GM12873 (cell line): ENCODE measurements at regions not wholly inside any gene's neighbourhood (a gene's known extent, or its start where the extent isn't known, plus 50 kb on each side); places are given as distances from the start of the nearest gene placed in this dataset.

Experiments used
- TF ChIP-seq, protein P1 (sequence below): IDR thresholded peaks from 2 replicates; pipeline ENCODE4 v1.5.1; 2012; ENCODE audit warnings: low read depth, mild to moderate bottlenecking, moderate library complexity, low read length, control low read depth; ENCODE audit not compliant: insufficient read depth; ENCODE audit errors: missing control alignments

DNA sequence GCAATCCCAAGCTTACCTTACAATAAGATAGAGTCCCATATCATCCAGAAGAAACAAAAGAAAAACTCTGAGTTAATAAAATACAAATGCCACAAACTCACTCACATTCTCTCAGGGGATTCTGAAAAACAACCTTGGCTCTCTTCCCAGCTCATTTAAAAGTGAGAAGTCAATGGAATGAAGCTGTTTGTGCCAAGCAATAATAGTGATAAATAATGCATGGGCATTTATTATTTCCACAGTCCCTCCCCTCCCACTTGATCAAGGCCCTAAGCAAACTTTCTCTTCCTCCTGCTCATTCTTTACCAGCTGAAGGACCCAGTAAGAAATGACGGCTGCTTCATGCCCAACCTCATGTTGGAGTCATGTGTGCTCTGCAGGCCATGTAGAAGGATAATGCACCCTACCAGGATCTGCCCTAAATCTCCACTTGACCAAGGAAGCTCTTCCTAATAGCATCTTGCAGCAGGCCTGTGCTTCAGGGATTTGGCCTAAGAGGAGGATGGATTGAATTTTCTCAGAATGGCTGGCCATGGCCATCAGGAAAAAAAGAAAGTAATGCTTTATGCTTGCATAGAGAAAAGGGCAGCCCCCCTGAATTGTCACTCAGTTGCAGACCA lies 451.3 kb downstream of the GPAM start:
- TF ChIP-seq, protein P1, sequence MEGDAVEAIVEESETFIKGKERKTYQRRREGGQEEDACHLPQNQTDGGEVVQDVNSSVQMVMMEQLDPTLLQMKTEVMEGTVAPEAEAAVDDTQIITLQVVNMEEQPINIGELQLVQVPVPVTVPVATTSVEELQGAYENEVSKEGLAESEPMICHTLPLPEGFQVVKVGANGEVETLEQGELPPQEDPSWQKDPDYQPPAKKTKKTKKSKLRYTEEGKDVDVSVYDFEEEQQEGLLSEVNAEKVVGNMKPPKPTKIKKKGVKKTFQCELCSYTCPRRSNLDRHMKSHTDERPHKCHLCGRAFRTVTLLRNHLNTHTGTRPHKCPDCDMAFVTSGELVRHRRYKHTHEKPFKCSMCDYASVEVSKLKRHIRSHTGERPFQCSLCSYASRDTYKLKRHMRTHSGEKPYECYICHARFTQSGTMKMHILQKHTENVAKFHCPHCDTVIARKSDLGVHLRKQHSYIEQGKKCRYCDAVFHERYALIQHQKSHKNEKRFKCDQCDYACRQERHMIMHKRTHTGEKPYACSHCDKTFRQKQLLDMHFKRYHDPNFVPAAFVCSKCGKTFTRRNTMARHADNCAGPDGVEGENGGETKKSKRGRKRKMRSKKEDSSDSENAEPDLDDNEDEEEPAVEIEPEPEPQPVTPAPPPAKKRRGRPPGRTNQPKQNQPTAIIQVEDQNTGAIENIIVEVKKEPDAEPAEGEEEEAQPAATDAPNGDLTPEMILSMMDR: no peak

- TF ChIP-seq, protein P1: no peak
Observed at GRCh38 chr10:111739125-111739873, 444.3 kb downstream of the GPAM start.

- TF ChIP-seq, protein P1: no peak
Observed at GRCh38 chr10:111739874-111740139, 443.8 kb downstream of the GPAM start.

- TF ChIP-seq, protein P1: no peak
Observed at GRCh38 chr10:111745982-111746381, 437.6 kb downstream of the GPAM start.

DNA sequence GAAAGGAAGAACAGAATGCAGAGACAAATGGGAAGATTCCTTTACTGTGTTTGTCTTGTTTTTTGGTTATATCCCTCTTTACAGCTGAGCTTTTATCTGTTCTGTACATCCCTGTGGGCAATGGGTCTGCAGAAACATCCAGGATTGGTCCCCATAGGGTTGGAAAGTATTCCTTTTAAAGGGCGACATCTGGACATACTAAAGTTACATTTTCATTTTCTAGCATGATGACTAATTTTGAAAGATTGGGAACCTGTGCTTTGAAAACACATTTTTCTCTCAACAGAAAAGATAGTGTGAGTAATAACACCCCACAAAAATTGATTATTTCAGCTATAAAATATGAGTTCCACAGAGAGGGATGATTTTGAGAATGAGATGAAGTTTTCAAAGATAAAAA lies 435.8 kb downstream of the GPAM start:
- TF ChIP-seq, protein P1: no peak

DNA sequence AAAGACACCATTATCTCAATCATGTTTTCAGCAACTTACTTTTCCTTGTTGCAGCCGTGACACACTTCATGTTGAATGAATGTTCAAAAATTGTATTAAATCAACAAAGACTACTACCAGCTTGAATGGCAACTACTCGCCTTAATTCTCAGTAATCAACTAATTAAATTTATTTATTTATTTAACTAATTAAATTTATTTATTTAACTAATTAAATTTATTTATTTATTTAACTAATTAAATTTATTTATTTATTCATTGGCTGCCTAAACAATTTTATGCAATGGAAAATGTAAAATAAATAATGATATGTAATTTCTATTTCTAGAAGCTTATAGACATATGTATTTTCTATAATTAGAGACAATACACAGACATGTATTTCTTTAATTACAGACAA lies 435.4 kb downstream of the GPAM start:
- TF ChIP-seq, protein P1: no peak

GRCh38 chr10:111750165-111750849 lies 433.3 kb downstream of the GPAM start:
- TF ChIP-seq, protein P1: no peak
